Activated CD4-positive, alpha-beta T cell treated with anti-CD3 and anti-CD28 coated beads for 48 hours (primary cell): ENCODE measurements at regions not wholly inside any gene's neighbourhood (a gene's known extent, or its start where the extent isn't known, plus 50 kb on each side); places are given as distances from the start of the nearest gene placed in this dataset.

Experiments
- DNase-seq: peaks from one replicate; pipeline ENCODE4 v3.0.0-alpha.2; 2020

DNA sequence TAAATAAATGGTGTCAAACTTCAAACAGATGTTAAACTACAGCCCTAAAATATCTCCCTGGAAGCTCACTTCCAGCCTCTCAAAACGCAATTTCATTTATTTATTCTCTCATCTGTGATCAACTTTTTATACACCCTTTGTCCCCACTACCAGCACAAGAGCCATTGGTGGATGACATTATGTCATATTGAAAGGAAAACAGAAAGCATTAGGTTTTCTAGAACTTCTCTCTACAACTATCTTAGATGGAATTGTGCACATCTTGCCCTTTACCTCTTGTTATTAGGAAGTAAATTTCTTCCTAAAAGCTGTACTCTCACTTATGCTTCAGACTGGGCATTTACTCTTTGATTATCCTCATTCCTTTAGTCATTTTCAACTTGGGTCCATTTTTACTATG is 771.2 kb upstream of the GJE1 start:
- no peak for DNase-seq

DNA sequence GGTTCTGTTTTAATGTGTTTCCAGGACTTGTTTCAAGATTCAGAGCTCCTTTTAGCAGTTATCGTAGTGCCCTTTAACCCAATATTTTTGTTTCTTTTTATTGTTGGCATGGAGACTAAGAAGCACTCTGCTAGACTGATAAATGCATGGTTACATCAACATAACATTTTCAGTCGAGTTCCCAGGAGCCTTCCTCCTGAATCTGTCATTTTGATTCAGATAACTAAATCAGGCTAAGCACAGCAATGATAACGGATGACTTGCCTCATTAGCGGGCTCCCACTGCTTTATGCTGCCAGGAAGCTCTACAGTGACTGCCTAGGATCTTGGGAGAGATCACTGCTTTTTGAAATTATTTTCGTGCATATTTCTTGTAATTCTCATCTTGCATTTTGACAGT is 772.8 kb upstream of the GJE1 start:
- no peak for DNase-seq

DNA sequence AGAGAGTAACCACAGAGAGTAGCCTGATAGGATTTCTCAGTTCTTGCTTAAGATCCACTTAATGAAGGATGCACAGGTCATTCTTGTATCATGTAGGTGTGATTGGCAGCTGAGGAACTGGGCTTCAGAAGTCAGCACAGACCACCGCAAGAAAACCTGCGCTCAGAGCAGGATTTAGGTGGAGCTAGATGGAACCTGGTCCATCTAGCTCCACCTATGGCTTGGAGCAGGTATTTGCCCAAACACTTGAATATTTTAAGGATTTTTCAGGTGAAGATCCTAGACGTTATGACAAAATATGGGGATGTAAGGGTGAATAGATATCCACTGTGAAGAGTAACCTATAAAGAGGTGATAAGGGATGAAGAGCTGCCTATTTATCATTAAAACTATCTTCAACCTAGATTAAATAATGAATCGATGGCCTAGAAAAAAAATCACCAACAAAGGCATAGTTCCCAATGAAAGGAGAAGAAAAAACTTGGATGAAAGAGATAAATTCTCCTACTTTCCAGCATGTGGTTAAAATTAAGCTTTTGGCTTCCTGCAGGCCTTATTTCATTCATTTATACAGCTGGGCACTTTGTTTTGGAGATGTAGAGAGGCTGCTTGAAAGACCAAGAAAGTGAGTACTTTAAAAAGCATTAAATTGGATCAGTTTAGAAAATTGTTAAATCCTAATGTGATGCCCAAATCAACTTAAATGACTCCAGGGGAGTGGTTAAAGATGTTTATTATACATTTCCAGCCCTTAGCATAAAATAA is 778.4 kb upstream of the GJE1 start:
- DNase-seq, result no peak

DNA sequence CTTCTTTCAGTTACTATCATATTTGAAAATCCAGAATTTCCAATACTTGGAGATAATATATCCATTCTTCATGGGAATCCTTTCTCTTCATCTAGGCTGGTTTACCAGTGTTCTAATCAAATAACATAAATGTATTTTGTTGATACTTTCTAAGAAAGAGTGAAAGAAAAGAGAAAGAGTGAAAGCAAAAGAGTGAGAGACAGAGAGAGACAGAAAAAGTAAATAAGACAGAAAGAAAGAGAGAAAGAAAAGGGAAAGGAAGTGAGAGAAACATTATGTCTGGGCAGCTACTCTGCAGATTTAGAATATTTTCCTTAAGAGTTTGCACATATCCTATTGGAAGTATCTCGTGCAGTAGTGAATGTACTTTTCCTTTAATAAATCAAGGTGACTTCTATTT is 781.0 kb upstream of the GJE1 start:
- DNase-seq, result no peak

DNA sequence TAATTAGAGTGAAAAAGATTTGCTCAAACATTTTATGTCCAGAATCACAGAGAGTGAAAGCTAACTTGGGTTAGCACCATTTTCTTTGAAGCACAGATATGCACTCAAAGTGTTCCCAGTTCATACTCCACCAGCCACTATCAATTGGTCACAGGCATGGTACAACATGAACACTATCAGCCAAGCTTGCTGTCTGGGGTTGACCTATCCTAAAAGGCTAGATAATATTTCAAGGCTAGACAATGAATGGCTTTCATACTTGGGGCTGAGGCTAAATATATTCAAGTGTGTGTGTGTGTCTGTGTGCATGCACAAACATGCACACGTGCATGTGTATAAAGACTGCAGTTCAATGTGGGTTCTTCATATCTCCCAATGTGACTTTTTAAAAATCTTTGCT is 783.0 kb upstream of the GJE1 start:
- DNase-seq, result no peak

DNA sequence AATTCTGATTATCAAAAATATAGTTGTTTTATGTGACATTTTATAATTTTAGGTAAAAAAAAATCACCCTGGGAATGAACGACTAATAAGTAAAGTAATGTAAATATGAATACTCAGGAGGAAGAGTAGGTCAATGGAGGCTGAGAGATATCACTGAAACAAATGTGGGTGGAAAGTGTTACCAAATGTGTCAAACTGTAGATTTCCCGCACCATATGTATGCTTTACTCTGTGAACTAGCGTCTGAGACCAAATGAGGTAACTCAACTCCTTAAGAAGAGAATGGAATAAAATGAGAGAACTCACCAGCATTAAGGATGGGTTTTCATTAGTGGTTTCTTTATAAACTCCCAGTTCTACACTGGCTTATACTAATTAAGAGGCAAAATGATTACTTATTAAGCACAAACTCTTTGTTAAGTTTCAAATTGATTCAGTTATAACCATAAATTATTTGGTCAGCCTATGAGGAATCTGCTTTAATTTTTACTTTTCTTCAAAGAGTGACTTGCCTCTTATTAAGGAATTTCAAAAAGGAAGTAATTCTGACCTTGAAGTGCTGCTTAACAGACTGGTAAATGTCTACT is 784.7 kb upstream of the GJE1 start:
- DNase-seq, result no peak

DNA sequence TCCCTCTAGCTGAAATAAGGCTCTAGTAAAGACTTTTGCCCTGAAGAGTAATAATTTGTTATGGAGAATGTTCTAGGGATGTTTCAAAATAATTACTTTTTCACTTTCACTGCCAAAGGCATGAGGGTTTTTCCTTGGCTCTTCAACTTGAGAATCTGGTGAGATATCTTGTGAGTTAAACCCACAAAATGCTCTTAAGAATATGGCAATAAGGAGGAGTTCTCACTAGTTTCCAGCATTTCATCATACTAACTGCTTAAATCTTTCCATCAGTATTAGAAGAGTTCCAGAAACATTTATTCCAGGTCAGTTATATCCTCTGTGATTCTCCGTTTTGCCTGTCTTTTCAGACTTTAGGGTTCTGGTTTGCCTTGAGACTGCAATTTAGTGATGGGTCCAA is 785.6 kb upstream of the GJE1 start:
- DNase-seq, result no peak

DNA sequence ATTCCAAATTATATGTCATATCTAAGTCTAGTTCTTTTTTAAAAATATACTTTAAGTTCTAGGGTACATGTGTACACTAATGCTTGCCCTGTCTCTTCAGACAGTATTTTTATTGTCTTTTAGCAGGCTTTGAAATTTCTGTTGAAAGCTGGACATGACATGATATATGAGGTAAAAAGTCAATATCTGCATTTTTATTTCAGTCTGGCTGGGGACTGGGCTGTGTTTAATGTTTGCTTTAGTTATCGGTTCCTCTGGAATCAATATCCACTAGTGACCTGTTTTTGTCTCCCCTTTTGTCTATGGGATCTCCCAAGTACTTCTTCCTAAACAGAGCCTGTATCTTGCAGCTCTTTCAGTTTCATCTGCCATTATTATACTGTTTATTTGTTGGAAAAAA is 786.2 kb upstream of the GJE1 start:
- DNase-seq, result no peak

DNA sequence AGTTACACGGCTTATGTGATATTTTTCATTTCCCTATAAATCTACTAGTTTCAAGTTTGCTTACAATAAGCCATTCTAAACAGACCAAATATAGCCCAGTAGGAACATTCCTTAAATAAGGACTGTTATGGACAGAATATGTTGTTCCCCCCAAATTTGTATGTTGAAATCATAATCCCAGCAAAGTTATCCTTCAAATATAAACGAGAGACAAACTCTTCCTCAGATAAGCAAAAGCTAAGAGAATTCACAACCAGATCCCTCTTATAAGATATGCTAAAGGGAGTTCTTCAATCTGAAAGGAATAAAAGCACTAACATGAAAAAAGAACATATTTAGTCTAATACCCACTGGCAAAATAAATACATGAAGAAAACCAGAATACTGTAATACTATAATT is 795.5 kb upstream of the GJE1 start:
- no peak for DNase-seq

DNA sequence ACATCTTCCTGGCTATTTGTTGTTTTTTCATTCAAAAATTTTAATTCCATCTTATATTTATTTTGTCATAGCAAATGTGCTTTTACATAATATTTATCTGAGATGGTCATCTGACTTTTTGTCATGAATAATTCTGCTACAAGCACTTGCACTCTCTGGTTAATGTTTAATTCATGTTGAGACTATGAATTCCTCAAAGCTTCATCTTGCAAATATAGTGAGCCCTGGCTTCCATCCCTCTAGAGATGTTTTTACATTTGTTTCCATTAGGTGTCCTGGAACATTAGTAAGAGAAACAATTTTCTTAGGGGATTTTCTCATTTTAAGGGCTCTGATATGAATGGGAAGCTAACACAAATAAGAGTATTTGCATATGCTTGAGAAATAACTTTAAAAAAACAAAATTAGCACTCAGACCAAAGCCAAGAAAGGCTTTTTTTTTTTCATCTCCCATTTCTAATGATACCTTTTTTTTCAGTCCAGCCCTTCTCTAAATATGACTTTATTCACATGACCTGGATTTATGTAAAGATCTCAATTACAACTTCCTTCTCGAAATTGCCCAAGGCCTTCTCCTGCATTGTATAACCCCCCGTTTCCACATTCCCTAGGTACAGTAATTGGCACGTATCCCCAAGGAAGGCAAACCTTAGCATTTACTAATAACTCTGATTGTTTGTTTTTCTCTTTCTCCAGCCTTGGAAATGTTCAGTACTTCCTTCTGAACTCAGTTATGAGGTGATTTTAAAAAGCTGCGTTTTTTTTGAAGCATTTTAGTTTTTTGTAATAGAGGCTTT is 797.0 kb upstream of the GJE1 start:
- no peak for DNase-seq

DNA sequence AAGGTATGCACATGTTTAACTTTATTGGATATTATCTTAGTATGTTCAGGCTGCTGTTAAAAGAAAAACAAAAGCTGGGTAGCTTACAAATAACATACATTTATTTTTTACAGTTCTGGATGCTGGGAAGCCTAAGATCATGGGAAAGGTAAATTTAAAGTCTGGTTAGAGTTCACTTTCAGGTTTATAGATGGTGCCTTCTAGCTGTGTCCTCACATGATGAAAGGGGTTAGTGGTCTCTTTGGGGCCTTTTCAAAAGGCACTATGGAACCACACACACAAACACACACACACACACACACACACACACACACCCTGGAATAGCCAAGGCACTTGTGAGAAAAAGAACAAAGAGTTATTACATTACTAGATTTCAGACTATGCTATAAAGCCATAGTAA is 805.8 kb upstream of the GJE1 start:
- no peak for DNase-seq

DNA sequence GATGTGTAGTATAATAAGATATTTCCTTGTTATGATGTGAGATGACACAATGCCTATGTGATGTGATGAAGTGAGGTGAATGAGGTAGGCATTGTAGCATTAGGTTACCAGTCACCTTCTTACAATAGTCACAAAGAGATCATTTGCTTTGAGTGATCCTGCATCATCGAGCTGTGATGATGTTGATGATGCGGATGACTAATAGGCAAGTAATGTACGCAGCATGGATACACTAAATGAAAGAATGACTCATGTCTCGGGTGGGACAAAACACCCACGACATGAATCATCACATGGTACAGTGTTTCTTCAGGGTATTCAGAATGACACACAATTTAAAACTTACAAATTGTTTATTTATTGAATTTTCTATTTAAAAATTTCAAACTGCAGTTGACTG is 806.3 kb upstream of the GJE1 start:
- peak; percentile 57 for DNase-seq

DNA sequence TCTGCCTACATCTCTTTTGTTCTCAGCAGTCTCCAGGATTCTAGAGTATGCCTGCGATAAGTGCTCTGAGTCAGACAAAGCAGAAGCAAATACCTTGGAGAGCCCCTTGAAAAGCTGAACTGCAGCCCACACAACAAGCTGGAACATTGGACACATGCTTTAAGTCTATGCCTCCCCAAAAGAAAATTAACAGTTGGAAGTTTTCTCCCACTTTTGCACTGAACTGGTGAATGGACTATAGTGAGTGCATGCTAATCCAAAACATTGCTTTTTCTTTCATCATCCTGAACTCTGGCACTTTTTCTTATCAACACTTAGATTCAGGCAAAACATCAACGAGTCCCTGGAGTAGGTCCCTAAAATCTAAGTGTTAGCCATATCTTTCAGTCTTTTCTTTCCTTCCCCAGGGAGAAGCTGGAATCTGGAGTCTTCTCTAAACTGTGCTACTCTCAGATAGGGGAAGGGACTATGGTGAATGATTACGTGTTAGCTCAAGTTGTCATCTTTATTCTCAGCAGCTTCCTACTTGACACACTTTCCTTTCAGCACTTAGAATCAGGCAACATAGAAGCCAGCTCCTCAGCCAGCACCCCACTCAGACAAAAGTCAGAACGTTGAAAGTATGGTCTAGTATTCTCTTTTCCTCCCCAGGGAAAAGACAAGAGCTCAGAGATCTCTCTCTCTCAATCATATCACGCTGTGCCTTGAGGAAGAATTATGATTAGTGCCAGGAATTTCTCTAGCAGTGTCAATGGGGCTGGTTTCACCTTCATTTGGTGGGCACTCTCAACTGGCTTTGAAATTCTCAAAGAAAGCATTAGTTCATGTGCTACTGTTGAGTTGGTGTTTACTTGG is 811.0 kb upstream of the GJE1 start:
- DNase-seq, result no peak

DNA sequence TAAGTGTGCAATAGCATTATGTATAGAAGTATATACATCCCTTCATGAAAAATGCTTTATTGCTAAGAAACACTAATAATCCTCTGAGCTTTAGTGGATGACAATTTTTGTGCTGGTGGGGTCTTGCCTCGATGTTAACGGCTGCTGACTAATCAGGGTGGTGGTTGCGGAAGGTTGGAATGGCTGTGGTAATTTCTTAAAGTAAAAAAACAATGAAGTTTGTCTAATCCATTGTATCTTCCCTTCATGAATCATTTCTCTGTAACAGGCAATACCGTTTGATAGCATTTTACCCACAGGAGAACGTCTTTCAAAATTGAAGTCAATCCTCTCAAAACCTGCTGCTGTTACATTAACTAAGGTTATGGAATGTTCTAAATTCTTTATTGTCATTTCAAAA is 816.5 kb upstream of the GJE1 start:
- DNase-seq, result no peak

DNA sequence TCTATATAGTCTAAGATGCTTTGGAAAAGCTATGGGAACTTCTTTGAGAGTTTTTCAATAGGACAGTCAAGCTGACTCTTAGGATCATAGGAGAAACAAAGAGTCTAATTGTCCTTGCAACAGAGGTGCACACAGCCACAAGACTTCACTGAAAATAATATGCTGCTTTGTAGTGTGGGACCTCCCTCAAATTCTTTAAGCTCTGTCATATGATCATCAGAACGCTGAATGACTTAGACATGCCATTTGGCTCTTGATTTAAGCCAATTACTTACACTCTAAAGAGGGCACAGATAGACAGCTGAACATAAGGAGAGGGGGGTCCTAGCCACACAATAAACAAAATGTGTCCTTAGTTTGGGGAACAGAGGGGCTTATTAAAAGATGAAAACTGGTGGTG is 818.7 kb upstream of the GJE1 start:
- DNase-seq, result no peak

DNA sequence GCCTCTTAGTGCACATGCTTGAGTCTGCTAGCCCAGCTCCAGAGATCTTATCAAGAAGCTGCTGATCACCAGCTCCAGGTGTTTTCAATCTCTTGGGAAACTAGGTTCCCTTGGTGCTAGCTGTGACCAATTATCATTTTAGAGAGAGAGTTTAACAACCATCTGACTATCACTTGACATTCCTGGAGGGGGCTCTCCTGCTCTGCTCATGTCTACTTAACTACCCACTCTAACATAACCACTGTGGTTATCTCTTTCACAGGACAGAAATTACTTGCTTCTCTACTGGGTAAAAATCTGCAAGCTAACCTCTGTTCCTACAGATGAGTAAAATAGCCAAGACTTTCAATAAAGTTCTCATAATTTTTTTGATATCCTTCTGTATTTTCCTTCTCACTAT is 823.4 kb upstream of the GJE1 start:
- DNase-seq, result no peak

DNA sequence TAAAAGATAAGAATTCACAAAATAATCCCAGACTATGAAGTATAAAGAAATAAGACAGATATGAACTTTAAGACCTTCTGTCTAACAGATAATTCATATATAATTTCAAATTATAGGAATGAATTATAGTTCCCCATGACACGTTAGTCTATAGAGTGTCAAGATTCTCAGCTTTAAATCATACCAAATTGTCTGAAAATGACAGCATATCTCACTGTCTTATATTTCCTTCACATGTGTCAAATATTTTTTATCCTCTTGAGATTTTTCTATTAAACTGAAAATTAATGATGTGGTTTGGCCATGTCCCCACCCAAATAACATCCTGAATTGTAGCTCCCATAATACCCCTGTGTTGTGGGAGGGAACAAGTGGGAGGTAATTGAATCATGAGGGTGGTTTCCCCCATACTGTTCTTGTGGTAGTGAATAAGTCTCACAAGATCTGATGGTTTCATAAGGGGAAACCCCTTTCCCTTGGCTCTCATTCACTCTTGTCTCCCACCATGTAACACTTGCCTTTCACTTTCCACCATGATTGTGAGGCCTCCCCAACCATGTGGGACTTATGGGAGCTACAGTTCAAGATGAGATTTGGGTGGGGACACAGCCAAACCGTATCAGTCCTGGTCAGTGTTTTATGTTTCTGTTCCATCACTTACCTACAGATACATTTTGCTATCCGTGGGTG is 825.3 kb upstream of the GJE1 start:
- DNase-seq, result peak; percentile 10

DNA sequence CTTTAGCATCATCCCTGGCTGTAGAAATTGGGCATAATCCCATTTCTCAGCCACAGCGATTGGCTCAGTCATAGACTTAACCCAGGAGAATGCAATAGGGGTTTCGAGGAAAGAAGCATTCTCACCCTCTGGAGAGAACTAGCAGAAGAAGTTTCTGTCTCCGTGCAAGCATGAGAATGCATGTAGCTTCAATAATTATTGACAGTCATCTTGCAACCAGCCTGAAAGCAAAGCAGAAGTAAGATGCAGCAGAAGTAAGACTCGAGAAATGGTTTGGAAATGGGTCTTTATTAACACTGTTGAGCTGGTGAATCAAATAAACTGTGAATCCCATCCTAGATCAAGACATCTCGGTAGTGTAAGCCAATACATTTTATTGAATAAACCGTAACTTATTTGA is 828.8 kb upstream of the GJE1 start:
- DNase-seq, result no peak

DNA sequence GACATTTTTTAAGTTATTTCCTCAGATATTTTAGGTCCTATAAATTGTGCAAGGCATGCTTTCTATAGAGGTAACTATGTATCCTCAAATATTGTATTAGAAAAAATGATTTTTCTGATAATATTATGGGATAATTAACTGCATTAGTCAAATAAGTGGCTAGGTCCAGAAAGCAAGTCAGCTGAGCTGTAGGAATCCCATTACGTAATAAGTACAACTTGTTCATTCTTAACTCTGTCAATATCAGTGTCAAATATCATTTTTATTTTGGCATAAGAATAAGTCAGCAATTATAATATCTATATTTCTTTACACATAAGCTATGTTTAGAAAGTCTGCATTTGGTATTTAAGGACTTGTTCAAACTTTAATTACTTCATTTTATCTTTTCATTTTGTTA is 830.9 kb upstream of the GJE1 start:
- no peak for DNase-seq

DNA sequence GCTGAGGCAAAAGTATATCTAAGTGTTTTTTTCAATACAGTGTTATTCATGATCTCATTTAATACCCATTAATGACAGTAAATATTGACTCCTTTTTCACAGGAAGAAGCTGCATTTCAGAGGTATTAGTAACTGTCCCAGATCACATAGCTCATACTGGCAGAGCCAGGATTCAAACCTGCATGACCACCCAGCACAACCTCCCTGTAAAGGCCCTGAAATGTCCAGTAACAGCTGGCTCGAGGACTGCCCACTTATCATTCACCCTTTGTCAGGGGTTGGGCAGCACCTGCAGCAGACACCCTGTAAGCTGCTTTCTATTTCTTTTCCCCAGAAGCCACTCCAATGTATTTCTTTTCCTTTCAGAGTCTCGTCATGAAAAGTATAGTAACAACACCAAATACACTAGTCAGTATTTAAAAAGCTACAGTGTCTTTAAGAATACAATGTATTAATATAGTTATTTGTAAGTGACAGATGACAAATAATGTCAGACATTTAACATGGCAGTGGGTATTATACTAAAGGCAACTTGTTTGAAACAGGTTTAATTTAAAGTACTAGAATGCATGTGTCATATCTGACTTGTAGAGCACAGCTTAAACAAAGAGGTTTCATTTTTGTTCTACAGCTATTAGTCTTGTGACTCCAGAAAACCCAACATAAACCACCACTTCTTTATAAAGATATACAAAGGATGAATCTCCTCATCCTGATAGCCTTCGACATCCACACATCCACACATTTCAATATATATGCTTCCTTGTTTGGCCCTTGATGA is 841.6 kb upstream of the GJE1 start:
- DNase-seq, result no peak

DNA sequence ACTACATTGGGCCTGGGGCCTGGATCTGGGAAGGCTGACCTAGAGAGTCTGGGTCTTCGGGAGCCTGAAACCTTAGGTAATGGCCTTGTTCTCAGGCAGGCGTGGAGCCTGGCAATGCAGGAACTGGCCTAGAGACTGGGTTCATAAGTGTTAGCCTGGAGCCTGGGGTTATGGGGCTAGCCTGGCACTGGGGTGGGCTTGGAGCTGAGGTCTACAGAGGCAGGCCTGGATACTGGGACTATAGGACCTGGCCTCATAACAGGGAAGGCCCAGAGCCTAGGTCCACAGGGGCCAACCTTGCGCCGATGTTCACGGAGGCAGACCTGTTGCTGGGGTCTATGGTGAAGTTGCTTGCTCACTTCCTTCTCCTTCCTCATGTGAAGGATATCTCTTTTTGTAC is 843.8 kb upstream of the GJE1 start:
- no peak for DNase-seq

DNA sequence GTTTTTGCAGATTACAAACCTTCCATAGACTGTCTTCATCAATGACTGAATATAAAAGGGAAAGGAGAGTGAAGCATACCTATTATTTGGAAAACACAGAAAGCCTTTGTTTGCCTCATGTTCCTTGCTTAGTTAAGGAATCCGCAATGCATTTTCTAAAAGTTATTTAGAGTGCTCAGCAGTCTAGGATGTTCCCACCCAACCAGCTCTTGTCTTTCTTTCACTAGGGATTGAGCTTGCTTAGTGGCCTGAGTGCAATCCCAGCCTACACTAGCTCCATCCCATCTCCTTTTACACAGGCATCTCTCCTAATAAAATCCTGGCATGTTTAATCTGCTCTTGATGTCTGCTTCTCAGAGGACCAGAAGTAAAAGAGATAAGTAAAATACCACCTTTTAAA is 850.5 kb upstream of the GJE1 start:
- no peak for DNase-seq
